Stimulated activated CD4-positive, alpha-beta T cell treated with anti-CD3 and anti-CD28 coated beads, Interleukin-1b, Interleukin-23, amount 100 ng/mL, for 24 hours (primary cell): ENCODE measurements at regions not wholly inside any gene's neighbourhood (a gene's known extent, or its start where the extent isn't known, plus 50 kb on each side); places are given as distances from the start of the nearest gene placed in this dataset.

Experiments used
- DNase-seq, 4 experiments: peaks; one replicate each; pipeline ENCODE4 v3.0.0-alpha.2; 2020; ENCODE audit warnings: low read depth in 4 of 4, low spot score in 1 of 4

DNA sequence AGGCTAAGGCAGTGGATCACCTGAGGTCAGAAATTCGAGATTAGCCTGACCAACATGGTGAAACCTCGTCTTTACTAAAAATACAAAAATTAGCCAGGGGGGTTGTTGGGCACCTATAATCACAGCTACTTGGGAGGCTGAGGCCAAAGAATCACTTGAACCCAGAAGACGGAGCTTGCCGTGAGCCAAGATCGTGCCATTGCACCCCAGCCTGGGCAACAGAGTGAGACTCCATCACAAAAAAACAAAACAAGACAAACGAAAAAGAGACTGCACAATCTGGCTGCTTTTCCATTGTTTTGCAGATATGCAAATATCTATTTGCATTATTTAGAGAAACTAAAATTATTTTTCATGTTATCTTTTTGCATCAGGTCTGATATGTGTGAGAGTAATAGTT, 83.6 kb downstream of the ZNF486 start:
- no peak for DNase-seq

DNA sequence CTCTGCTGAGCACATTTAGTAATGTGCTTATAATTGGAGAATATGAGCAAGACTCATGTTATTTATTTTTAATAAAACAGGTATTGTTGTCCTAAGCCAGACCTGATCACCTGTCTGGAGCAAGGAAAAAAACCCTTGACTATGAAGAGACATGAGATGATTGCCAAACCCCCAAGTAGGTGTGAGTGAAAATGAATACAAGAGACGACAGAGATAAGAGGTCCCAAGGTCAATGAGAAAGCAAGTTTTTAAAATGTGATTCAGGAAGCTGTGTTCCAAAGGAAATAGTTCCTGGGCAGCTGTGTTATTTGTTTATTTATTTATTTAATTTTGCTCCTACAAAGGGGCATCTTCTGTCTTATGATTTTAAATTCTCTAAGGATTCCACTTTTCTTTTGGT, 83.1 kb downstream of the ZNF486 start:
- DNase-seq, result no peak
